GM18907 (cell line): ENCODE measurements at regions not wholly inside any gene's neighbourhood (a gene's known extent, or its start where the extent isn't known, plus 50 kb on each side); places are given as distances from the start of the nearest gene placed in this dataset.
"Not testable (repeated sequence)": the region's sequence is repeated elsewhere in the genome, so short reads cannot be mapped to it uniquely, and the experiment has no call there.

Experiments
- ATAC-seq: cut with Tn5 transposase; IDR thresholded peaks from one replicate; pipeline ENCODE4 v1.9.1; 2021; ENCODE audit warnings: mild to moderate bottlenecking, moderate library complexity; ENCODE audit not compliant: unreplicated experiment

GRCh38 chr9:129547063-129547462 is 73.8 kb downstream of the C9orf50 start:
- ATAC-seq: no peak

DNA sequence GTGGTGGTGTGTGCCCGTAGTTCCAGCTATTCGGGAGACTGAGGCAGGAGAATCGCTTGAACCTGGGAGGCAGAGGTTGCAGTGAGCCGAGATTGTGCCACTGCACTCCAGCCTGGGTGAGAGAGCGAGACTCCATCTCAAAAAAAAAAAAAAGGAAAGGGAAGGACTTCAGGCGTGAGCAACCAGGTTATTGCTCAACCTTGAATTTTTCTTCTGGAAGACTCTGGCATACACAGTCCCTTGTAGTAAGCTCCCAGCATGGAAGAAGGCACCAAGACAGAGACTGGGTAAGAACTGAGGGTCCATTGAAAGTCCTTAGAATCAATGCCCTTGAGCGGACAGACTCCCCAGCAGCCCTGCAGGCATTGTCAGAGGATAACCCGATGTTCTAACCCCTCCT is 75.0 kb downstream of the C9orf50 start:
- ATAC-seq: not testable (repeated sequence)

- ATAC-seq: no peak
Measured at GRCh38 chr9:129544761-129545160, 76.1 kb downstream of the C9orf50 start.

- ATAC-seq: no peak
Measured at GRCh38 chr9:129542741-129543140, 78.2 kb downstream of the C9orf50 start.

DNA sequence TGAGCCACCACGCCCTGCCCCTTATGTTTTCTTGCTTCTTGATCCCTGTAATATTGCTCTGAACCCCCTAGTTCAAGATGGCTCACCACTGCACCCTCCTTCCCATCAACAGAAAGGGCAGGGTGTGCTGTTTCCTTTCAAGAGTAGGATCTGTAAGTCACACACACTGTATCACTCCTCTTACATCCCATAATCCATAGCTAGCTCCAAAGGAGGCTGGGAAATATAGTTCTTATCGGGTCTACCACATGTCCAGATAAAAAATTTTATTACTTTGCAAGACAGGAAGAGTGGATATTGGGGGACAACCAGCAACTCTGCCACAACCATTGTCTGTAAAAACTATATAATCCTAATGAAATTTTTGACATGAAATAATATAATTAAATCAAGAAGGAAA is 79.6 kb downstream of the C9orf50 start:
- ATAC-seq: no peak

GRCh38 chr9:129539446-129539845 is 81.5 kb downstream of the C9orf50 start:
- ATAC-seq: no peak

- ATAC-seq: not testable (repeated sequence)
Measured at GRCh38 chr9:129531860-129532402, 89.0 kb downstream of the C9orf50 start.

DNA sequence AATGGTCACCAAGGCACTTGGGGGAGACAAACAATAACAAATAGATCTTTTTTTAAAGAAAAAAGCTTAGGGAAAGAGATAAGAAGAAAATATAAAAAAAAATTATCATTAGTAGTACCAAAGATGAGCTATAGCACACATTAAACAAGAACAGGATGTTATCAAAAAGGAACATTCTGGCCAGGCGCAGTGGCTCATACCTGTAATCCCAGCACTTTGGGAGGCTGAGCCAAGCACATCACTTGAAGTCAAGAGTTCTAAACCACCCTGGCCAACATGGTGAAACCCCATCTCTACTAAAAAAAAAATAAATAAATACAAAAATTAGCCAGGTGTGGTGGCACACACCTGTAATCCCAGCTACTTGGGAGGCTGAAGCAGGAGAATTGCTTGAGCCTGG is 92.9 kb downstream of the C9orf50 start:
- ATAC-seq: not testable (repeated sequence)

DNA sequence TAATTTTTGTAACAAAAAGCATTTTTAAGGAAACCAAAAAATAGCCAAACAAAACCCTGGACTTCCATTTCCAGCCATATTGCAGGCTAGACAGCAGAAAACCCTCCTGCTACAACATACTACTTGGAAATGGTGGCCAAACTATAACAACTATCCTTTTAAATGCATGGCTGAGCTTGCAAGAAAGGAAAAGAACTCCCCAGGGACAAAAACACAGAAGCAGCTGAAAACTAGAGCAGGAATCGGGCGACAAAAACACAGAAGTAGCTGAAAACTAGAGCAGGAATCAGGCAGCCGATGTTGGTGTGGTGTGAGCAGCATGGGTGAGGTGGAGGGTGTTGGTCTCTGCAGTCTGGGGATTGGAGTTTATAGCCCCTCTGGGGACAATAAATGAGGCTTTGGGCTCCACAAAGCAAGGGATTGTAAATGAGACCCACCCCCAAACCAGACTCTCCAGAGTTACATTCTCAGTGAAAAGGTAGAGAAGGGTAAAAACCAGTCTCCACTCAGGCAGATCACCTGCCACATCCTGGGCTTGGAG is 95.2 kb downstream of the C9orf50 start:
- no peak for ATAC-seq

- ATAC-seq: no peak
Measured at GRCh38 chr9:129524582-129525270, 96.2 kb downstream of the C9orf50 start.

GRCh38 chr9:129523943-129524581 is 96.8 kb downstream of the C9orf50 start:
- no peak for ATAC-seq

DNA sequence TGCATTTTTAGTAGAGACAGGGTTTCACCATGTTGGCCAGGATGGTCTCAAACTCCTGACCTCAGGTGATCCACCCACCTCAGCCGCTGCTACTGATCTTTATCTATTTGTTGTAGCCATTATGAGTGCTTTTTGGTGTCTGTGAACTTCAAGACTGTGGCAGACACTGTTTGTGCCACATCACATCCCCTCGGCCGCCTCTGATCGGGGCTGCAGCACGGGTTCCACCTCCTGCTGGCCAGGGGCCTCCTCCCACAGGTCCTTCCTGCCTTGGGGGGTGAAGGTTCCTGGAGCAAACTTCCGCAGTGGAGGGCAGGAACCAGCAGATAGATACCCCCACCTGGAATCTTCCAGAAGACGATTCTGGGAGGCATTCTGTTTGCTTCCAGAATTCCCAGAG is 98.5 kb downstream of the C9orf50 start:
- ATAC-seq: no peak

DNA sequence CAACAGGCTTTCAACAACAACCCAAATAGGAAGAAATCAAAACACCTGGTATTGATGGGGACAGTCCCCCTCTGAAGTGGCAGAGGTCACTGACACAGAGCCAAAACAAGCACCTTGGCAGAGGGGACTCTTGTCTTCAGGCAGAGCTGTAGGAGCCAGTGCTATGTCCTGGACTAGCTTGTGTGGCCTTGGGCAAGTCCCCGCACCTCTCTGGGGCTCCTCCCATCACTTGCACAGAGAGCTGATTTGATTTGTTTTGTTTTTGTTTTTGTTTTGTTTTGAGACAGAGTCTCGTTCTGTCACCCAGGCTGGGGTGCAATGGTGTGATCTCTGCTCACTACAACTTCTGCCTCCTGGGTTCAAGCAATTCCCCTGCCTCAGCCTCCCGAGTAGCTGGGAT is 100.8 kb downstream of the C9orf50 start:
- no peak for ATAC-seq

DNA sequence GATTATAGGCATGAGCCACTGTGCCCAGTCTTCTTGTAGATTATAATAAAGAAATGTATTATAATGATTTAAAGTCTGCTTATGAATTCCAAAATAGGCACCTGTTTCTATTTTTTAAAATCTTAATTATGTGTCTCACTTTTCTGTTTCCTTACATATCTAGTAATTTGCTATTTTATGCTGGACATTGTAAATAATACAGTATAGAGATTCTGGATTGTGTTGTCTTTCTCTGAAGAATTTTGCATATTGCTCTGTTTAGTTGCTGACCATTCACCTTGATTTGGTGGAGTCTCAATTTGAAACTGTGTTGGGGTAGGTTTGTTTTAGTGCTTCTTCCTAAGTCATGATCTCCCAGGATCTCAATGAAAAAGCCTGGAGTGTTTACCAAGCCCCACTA is 102.8 kb downstream of the C9orf50 start:
- ATAC-seq: no peak

DNA sequence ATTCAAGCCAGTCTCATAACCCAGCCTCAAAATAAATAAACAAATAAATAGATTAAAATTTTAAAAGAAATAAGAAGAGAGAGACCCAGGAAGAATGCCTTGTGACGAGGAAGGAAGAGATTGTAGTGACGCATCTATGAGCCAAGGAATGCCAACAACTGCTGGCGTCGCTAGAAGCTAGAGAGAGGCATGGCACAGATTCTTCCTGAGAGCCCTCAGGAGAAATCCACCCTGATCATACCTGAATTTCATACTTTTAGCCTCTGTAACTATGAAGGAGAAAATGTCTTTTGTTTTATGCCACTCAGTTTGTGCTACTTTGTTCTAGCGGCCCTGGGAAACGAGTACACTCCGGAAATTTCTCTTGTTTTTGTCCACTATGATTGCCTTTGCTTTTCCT is 103.9 kb downstream of the C9orf50 start:
- no peak for ATAC-seq

DNA sequence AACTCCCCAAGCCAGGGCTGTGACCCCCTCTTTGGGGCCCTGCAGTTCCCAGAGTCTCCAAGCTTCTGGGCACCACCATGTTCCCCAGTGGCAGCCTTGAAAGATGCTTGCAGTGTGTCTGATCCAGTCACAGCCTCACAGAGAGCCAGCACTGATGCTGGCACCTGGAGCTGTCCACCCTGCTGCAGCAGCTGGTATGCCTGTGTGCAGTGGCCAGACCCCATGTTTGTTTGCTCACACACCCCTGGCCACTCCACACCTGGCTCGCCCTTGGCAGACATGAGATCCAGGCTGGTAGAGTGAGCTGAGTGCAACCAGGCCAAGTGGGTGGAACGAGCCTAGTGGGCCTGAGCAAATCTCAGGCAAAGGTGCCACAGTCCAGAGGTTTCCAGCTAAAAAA is 106.0 kb downstream of the C9orf50 start:
- no peak for ATAC-seq

GRCh38 chr9:129514497-129514867 is 106.4 kb downstream of the C9orf50 start:
- no peak for ATAC-seq

DNA sequence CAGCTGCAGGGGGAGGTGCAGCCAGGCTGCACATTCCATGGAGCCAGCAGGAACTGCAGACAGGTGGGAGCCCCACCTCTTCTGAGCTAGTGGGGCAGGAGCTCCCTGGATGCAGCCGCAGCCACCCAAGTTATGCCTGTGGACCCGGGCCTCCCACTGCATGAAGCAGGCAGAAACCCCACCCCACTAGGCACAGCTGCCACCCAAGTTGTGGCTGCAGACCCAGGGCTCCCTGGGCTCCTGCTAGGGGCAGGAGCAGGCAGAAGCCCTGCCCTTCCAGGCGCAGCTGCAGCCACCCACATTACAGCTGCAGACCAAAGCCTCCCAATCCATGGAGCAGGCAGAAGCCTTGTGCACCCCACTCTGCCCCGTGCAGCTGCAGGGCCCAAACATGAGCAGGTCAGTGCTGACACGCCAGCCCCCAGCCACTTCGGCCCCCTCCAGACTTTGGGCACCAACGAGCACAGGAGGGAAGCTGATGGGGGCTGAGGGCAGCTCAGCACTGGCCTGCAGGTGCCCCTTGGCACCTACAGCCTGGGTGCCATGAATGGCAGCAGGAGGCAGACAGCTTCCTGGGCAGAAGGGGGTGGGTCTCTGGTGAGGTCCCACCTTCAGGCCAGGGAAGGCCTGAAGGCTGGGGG is 106.9 kb downstream of the C9orf50 start:
- ATAC-seq: no peak

DNA sequence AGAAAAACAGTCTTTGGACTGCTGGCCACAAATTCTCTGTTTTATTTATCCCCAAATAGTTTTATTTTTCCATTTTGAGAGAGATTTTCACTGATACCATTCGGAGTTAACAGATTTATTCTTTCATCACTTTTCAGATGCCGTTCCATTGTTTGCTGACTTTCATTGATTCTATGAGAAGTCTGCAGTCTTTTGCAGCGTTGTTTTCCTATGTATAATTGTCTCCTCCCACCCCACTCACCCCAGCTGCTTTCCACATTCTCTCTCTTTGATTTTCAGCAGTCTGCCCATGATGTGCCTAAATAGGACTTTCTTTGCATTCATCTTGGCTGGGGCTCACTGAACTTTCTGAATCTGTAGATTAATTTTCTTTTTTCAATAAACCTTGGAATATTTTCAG is 107.6 kb downstream of the C9orf50 start:
- ATAC-seq: no peak

DNA sequence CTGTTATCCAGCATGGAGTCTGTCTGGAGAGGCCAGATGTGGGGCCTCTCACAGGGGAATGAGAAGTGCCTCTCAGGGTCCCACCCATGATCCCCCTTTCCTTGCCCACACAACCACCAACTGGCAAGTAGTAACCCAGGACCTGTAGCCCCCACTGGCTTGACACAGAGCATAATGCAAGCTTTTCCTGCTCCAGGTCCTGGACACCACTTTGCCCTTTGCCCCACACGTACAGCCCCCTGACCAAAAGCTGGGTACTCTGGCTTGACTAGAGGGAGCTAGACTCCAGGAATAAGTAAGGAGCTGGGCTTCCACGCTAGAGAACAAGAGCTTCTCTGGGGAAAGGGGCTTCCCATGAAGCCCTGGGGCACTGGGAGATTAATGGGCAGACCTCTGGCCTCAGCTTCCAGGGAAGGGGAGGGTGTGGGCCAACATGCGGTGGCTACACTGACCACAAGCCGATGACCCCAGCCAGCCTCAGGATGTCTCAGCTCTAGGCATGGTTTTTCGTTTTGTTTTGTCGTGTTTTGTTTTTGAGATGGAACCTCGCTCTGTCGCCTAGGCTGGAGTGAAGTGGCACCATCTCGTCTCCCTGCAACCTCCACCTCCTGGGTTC is 109.5 kb downstream of the C9orf50 start:
- no peak for ATAC-seq

DNA sequence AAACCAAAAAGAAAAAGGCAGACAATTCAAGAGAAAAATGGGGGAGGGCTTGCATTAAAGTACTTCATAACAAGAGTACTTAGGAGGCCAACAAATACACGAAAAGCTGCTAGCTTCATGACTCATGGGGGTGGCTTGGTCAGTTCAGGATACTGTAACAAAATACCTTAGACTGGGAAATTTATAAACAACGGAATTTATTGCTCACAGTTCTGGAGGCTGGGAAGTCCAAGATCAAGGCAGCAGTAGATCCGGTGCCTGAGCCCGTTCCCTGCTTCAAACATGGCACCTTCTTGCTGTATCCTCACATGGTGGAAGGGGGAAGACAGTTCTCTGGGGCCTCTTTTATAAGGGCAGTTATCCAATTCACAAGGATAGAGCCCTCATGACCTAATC is 111.4 kb downstream of the C9orf50 start:
- ATAC-seq: no peak
